Activated naive CD8-positive, alpha-beta T cell treated with anti-CD3 and anti-CD28 coated beads, Interleukin-2, amount 50 U/mL, for 16 hours (primary cell): ENCODE measurements at regions not wholly inside any gene's neighbourhood (a gene's known extent, or its start where the extent isn't known, plus 50 kb on each side); places are given as distances from the start of the nearest gene placed in this dataset.

Experiments used
- DNase-seq: peaks from one replicate; pipeline ENCODE4 v3.0.0-alpha.2; 2020; ENCODE audit warnings: low read depth, low spot score

- DNase-seq: no peak
Observed at GRCh38 chr6:7048894-7049293, 58.9 kb upstream of the RREB1 start.

GRCh38 chr6:7050004-7050403 lies 57.8 kb upstream of the RREB1 start:
- no peak for DNase-seq

GRCh38 chr6:7050872-7051779 lies 56.6 kb upstream of the RREB1 start:
- DNase-seq: no peak

DNA sequence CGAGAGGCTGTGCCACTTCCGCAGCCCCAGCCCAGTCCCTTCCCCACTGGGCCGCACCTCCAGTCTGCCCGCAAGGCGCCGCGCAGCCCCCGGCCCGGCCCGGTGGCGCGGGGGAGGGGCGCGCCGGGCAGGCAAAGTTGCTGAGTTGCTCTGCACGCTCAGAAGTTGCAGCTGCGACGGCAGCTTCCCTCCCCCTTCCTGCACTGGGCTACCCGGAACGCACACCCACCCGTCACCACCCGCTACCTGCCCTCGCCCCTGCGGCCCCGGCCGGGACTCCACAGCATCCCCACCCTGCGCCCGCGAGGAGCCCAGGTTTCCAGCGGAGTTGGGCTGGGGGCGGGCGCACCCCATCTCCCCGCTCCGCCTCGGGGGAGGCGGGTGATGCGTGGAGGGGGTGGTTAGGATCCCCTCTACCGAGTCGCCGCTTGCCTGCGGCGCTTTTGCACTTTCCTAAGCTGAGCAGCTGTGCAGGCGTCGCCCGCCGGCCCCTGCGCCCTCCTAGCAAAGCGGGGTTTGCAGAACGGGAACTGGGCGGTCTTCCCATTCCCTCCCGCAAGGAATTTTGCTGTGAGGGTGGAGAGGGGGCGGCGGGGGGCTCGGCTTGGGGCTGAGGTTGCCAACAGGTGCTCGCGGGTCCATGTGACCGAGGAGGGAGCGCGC lies 55.9 kb upstream of the RREB1 start:
- DNase-seq: no peak

DNA sequence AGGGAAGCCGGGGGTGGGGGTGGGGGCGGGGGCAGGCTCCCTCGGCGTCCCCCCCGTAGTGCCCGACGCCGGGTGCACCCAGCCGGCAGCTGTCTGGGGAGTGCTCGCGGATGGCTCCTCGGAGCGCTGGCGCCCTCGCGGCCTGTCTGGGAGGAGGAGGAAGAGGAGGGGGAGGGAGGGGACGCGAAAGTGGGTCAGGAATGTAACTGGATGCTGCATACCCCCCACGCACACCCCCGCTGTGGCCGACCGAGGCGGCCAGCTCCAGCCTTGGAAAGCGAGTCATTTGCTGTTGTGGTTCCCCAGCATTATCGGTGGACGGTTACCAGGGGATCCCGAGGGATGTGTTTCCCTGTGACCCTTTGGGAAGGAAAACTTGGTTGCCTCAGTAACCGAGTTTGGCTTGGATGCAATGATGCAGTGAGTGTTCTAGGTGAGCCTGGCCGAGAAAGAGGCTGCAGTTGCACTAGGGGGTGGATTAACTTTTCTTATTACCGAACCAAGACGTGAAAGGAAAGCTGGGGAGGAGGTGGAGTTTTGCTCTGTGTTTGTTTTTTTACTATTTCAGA lies 55.2 kb upstream of the RREB1 start:
- DNase-seq: no peak

DNA sequence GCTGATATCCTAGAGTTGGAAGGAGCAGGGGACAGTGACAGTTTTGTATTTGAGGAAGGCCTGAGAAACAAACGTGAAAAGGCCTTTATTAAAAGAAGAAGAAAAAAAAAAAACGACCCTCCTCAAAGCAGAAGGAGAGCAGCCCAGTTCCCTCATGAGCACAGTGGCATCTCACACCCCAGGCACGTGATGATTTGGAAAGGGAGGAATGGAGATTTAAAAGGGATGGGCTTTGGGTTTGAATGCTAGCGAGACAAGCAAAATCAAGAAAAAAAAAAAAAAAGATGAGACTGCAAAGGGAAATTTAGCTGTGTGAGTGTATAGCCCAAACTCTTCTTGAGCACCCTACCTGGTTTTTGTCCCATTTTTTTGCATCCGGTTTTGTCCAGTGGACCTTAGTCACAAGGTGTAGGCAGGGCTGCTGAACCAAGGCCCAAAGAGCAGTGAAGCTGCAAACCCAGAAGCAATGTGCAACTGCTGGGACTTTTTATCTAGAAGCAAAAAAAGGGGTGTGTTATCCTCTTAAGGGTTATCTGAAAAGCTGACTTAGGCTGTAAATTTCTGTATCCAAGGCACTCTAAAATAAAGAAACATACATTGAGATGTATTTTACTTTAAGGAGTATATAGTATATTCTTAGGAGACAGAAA lies 54.5 kb upstream of the RREB1 start:
- no peak for DNase-seq
